T1000 (cell line): ENCODE measurements at regions not wholly inside any gene's neighbourhood (a gene's known extent, or its start where the extent isn't known, plus 50 kb on each side); places are given as distances from the start of the nearest gene placed in this dataset.

Source experiments
- DNase-seq: peaks from one replicate; lab custom pipeline; 2025; ENCODE audit warnings: mixed read lengths; lab: John Stamatoyannopoulos, UW

DNA sequence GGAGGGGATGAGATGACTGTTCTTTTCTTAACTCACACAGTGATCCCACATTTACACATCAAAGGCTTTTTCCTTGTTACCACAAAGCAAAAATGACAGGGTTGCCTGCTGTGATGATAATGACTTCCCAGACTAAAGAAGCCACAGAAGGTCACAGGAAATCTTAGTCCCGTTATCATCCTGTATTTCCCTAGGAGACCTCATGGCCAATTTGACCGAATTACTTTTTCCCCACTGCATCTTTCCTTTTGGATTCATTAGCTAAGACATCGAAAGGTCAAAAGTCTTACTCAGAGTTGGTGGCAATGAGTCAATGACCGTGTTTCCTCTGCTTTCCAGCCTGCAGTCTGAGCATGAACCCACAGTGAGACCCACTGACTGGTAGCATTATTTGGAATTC, 130.1 kb upstream of the INHBA start:
- DNase-seq = no peak

DNA sequence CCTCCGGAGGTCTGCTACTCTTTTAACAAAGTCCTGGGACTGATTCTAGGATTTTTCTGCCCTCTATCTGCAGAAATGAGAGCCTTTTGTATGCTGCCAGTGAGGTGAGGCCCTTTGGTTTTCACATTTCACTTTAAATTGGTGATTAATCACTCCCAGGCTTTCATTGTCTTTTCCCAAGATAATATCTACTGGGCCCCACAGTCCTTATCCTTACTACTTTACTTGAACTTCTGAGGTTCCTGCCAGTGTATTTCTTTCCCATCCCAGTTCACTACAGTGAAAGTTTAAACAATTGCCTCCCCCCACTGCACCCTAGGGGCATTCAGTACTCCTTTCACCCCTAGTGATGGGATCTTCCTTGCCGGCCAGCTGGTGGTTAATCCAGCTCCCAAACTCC, 127.4 kb upstream of the INHBA start:
- DNase-seq = no peak

GRCh38 chr7:41828911-41829310, 126.0 kb upstream of the INHBA start:
- DNase-seq = no peak

DNA sequence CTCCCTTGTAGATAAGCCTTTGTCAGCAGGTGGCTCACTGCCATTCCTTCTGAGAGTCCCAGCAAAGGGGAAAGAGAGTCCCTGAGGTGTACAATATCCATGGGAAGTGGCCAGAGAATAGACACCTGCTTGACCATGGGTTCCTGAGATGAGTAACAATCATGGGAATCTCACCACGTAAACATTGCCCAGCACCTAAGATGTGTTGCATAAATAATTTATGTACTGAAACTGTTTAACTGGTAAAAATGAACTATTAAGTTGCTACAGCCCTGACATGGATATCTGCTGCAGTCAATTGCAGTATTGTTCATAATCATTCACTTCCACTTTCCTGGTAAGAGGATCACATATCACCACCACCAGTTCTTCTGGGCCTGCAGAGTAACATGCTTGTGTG, 123.8 kb upstream of the INHBA start:
- no peak for DNase-seq

- no peak for DNase-seq
These were observed 123.1 kb upstream of the INHBA start for GRCh38 chr7:41825927-41826480.

GRCh38 chr7:41824284-41824683, 121.4 kb upstream of the INHBA start:
- no peak for DNase-seq

DNA sequence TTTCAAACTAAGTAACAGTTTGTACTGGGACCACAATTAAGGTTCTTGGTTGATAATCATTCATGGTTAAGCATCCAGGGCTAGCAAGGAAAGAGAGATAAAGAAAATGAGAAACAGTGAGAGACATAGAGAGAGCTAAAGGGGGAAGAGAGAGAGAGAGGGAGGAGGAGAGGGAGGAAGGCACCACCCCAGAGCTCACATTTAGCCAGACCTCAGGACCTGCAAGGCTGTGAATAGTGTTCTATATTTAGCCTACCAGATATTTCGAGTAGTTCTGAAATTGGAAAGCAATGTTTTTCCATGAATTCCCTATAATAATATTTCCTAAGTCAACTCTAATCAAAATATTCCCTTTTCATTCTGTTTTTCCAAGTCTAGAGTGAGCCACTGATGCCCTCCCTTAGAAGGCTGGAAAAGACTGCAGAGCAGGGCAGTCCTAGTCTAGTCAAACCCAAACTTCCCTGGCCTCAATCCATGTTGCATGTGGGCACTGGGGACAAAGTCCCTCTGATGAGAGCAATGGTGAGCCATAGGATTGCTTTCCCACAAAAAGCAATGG, 119.4 kb upstream of the INHBA start:
- DNase-seq = no peak

- DNase-seq = no peak
These were observed 118.8 kb upstream of the INHBA start for GRCh38 chr7:41821521-41822213.

- DNase-seq = no peak
These were observed 117.3 kb upstream of the INHBA start for GRCh38 chr7:41820111-41820671.

DNA sequence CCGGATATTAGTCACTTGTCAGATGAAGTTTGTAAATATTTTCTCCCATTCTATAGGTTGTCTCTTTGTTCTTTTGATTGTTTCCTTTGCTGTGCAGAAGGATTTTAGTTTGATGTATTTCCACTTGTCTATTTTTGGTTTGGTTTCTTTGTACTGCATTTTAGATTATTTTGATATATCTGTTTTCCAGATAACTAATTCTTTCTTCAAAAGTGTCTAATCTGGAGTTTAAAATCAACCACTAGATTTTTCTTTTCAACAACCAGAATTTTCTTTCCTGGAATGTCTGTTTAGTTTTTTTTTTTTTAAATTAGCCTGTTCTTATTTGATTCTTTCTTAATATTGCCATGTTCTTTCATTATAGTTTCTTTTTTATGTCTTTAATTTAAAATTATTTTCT, 116.8 kb upstream of the INHBA start:
- no peak for DNase-seq

GRCh38 chr7:41818765-41819398, 116.0 kb upstream of the INHBA start:
- no peak for DNase-seq

DNA sequence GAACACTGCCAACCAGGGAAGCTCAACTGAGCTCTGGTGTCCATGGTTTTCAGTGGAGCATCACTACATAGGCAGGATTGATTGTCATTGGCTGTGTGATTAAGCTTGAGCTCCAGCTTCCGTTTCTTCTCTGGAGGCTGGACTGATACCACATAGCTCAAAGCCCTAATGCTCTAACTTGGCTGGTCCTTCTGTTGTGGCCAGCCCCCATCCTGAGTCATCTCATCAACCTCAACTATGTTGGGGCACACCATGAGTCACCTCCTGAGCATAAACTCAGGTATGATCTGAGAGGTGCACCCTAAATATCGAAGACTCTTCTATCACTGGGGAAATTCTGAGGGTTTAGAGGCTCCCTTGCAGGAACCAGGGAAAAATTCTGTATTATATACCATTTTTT, 114.5 kb upstream of the INHBA start:
- DNase-seq = no peak

DNA sequence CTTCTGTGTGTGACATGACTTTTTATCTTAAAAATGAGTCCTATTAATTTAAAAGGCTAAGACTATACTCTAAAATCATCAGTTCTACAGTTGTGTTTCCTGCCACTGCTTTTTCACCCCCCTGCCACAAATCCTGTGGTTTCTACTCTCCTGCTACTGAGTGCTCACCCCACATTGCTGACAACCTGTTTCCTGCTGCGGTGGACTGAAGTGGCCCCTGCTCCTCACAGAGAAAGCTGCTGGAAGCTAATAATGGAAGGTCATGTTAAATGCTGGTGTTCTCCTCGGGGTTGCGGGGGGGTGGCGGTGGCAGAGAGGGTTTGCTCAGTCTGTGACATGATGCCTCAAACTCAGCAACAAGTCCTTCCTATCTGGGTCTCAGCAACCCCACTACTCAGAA, 113.2 kb upstream of the INHBA start:
- no peak for DNase-seq

- no peak for DNase-seq
These were observed 112.0 kb upstream of the INHBA start for GRCh38 chr7:41814888-41815287.

GRCh38 chr7:41813286-41813685, 110.4 kb upstream of the INHBA start:
- no peak for DNase-seq

- DNase-seq = no peak
These were observed 109.1 kb upstream of the INHBA start for GRCh38 chr7:41811941-41812340.

DNA sequence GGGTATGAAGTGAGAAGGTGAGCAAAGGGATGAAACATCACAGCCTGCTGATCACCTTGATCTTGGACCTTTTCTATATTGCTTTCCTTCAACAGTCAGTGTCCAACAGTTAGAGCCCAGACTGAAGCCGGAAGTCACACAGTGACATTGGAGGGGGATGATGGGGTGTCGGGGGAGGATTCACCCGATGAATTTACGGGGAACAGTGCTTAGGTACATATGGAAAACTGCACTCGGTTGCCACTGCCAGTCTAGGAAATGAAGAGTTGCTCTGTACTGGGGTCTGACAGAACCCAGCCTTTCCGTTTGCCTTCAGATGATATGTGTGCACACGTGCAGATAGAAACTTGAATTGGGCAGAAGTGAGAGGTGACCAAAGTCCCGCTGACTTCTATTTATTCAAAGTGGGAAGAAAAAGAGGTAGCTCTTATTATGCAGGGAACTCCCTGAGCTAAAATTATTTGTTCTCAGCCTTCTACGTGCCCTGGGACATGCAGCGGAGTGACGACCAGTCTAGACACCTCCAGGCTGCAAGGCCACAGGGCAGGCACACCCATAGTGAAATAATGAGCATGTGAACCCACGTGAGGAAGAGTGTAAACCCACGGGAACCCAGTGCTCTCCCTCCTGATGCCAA, 107.2 kb upstream of the INHBA start:
- no peak for DNase-seq

- no peak for DNase-seq
These were observed 106.6 kb upstream of the INHBA start for GRCh38 chr7:41809529-41809939.

- DNase-seq = no peak
These were observed 106.2 kb upstream of the INHBA start for GRCh38 chr7:41809116-41809515.

GRCh38 chr7:41808541-41808940, 105.7 kb upstream of the INHBA start:
- DNase-seq = no peak

DNA sequence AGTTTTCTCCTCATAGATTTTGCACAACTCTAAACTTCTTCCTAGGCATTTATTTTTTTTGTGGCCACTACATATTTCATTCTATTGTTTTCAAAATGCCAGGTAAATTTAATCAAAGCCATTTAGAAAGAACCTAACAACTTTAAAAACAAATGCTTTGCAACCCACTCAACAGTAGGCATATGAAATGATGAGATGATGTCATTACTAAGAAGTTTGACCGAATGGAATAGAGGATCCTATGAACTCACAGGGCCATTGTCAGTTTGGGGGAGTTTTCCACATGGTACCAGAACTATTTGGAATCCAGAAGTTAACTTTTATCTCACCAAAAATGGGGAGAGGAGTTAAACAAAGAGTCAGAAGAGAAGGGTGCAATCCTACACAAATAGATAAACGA, 100.7 kb upstream of the INHBA start:
- DNase-seq = no peak

DNA sequence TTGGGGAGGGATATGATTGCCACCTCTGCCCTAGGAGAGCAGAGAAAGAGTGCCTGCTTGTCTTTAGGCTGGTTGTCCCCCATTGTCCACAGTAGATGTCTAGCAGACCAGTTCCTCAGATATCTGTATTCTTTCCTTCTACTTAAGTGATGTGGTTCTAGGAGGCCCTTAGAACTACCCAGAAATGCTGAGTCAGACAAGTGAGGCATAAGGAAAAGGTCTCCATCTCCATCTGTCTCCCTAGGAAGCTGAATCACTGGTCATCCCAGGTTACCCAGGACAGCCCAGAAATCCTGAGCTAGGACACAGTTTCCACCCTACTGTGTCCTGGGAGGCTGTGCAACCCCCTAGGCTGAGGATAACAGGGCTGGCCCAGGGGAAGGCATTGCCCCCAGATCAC, 93.4 kb upstream of the INHBA start:
- DNase-seq = no peak
